HT-29 (cell line): ENCODE measurements at regions not wholly inside any gene's neighbourhood (a gene's known extent, or its start where the extent isn't known, plus 50 kb on each side); places are given as distances from the start of the nearest gene placed in this dataset.

ENCODE experiments used
- DNase-seq: peaks from one replicate; pipeline ENCODE4 v3.0.0-alpha.2; 2015; ENCODE audit warnings: low spot score

DNA sequence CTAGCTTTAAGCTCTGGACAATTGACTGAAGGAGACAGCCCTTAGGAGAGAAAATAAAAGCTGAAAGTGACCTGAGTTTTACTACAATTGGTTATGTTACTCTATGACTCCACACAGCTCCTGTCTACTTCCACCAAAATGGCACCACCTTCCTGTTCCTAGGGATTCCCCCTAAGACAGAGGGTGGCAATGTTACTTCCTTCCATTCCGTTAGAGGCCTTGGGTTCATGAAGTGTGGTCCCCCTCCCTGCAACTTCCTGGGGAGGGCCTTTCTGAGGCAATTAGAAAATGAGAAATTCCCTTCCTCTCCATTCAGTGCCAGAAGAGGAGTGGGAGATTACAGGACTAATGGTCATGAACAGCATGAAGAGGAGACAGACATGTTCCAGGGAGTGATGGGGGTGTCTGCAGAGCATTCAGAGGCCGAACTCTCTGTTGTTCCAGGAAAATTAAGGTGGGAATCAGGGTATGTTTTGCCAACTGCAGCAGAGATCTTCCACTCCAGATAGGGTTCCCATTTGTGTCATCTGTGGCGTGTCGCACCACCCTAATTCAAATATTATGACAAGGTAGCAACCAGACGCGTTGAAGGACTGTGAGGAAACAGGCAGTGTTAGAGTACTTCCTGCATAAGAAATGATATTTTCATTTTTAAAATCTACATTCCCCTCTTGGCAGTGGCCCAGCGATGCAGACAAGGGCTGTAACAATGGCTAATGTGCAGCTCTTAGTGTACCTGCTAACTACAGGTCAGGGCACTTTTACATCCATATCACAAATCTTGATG, 53.1 kb upstream of the TRIM67 start:
- DNase-seq, result no peak

DNA sequence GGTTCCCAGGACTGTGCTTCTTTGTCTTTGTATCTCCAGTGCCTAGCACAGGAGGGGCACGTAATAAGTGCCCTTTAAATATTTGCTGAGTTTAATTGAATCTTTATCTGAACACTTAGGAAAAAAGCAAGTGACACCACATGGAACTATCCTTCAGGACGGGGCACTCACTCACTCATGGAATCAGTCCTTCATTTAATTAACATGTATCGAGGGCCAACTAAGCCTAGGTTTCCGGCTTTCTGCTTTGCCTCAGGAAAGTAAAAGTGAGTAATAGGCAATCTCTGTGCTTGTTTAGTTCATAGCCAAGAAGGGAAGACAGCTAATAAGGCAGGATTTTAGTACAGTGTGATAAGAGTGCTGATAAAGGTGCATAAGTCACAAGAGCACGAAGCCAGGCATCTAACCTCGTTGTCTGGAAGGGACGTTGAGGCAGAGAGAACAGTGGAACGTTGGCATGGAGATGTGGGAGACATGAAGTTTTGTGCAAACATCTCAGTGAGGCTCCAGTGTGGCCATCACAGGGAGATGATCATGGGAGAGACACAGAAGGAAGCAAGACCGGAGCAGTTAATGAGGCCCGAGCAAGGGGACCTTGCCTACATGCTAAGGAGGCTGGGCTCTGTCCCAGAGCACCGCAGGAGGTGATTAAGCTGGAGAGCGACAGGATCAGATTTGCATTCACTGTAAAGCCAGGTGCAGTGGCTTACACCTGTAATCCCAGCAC, 54.1 kb upstream of the TRIM67 start:
- DNase-seq, result no peak

DNA sequence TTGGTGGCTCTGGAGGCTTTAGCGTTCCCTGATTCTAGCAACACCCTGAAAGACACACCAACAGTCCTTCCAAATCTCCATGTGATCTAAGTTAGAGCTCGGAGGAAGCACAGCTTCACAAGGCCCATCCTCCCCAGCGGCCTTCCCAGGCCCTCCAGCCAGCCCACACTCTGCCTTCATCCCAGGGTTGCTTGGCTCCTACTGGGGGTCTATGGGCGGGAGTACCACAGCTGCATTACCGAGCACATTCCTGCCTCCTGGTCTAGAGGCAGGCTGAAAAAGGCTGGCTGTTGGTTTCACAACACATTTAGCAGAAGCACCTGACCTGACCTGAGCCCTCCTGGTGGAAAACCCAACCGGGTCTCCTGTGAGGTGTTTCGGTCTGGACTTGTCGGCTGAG, 54.7 kb upstream of the TRIM67 start:
- DNase-seq, result no peak

DNA sequence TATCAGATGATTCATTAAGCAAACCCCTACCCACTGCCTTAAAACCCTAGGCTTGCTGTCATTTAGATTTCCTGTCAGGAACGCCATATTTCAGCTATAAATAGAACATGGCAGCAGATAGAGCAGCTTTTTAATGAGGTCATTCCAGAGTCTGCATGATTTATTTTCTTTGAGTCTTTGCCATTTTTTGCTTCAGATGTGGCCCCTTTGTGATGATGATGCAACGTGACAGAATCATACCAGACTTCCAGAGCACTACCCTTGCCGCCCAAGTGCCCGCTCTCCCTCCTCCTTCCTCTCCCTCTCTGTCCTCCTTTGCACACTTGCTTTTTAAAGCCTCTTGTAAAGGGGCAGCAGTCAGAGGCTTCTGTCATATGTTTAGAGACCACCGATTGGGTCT, 55.5 kb upstream of the TRIM67 start:
- DNase-seq, result no peak

DNA sequence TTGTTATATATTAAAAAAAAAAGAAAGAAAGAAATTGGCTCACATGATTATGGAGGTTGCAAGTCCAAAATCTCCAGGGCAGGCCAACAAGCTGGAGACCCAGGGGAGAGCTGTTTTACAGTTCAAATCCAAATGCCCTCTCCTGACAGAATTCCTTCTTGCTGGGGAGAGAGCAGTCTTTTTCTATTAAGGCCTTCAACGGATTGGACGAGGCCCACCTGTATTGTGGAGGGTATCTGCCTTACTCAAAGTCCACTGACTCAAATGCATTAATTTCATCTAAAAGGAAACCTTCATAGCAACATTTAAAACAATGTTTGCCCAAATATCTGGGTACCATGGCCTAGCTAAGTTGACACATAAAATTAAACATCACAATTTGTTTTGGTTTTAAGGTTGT, 56.9 kb upstream of the TRIM67 start:
- no peak for DNase-seq

DNA sequence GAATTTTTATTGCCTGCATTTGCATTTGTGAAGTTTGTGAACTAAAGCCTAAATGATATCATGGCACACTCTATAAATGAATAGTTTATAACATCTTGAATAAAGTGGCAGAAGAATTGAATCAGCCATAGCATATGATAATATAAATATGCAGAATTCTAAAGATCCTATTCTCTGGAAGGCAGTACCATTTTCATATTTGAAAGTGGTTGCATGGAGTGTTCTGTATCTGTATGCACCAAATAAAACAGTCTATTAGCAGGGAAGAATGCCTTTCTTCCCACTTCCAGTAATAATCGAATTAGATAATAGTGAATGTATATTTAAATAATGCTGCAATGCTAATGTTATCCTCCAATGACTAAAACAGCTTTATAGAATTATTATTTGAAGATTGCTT, 57.9 kb upstream of the TRIM67 start:
- no peak for DNase-seq

GRCh38 chr1:231099996-231100767, 60.1 kb upstream of the FAM89A start:
- DNase-seq, result no peak

DNA sequence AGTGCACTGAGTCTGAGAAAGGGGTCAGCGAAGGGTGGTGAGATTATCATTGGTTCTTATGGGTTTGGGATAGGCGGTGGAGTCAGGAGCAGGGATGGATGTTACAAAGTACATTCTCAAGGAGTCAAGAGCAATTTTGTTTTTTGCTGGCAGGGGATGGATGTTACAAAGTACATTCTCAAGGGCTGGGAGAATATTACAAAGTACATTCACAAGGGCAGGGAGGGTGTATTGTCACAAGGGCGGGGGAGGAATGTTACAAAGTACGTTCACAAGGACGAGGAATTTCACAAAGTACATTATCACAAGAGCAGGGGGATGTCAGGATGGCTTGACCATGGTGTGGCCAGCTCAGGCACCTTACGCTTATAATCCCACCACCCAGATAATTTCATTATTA, 59.3 kb upstream of the FAM89A start:
- no peak for DNase-seq

- no peak for DNase-seq
These were observed 55.5 kb upstream of the FAM89A start for GRCh38 chr1:231095595-231095994.

DNA sequence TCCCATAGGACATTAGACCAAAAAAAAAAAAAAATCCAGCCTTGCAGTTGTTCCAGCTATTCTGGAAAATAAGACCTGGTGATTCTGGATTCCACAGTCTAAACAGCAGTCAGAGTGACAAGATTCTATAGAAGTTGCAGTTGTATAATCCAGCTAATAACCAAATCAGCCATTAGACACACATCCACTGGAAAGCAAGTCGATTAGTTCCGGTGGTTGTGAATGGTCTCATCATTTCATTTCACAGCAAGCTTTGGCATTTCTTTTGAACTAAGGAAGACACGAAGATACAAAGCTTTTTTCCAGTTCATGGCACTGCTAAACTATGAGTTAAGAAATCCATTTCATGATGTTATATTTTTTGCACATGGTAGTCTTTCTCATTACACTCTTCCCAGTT, 54.4 kb upstream of the FAM89A start:
- DNase-seq, result no peak

DNA sequence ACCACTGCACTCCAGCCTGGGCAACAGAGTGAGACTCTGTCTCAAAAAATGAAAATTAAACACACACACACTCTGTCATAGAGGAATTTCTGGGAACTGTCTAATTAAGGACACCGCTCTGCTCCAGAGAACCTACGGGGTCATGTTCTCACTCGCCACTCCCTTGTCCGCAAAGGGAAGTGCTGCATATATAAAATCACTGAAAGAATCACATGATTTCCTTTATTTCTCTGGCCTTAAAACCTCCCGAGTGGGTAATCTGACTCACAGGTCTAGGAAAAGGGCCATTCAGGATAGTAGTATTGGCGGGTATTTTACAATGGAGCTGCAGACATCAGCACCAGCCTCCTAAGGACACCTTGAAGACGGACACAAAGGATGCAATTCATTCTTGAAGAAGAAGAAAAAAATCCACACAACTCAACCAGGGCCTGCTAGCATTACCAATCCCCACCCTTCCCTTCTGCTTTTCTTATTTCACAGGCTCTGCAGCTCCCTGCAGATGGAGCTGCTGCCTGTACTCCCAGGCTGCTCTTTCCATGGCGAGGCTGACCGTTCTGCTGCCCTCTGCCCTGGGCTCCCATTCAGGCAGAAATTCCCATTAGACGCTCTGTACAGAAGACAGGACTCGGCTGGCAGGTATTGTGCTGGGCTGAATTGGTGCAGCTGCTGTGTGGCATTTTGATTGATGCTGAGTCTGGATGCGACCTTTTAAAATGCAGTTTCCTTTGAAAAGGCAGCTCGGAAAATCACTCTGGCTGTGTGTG, 53.3 kb upstream of the FAM89A start:
- peak; percentile 22 for DNase-seq

GRCh38 chr1:231092380-231092779, 52.3 kb upstream of the FAM89A start:
- no peak for DNase-seq

- DNase-seq, result peak; percentile 72
These were observed 51.8 kb upstream of the FAM89A start for GRCh38 chr1:231091831-231092301.

DNA sequence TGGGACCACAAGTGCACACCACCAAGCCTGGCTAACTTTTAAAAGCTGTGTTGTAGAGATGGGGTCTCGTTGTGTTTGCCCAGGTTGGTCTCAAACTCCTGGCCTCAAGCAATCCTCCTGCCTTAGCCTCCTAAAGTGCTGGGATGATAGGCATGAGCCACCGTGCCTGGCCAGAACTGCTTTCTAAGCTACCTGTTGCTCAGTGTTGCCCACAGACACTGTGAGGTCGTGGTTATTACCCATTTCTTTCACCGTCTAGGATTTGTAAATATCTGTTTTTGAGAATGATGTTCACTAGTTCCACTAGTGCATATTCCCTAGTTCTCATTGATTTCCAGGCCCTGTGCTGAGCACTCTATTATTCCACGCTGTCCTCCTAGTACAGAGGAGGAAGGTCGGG, 51.4 kb upstream of the FAM89A start:
- no peak for DNase-seq
